GM06990 (cell line): ENCODE measurements at regions not wholly inside any gene's neighbourhood (a gene's known extent, or its start where the extent isn't known, plus 50 kb on each side); places are given as distances from the start of the nearest gene placed in this dataset.

Experiments used
- DNase-seq: peaks from one replicate; pipeline ENCODE4 v3.0.0-alpha.2; 2011; ENCODE audit not compliant: insufficient read length; ENCODE audit errors: extremely low read depth
- H3K27me3 ChIP-seq: replicated peaks from 2 replicates; pipeline ENCODE4 v1.6.0; 2011; ENCODE audit warnings: low read length; ENCODE audit not compliant: control insufficient read depth, insufficient read depth
- H3K36me3 ChIP-seq: 2 replicates; pipeline ENCODE4 v1.5.1; 2011; ENCODE audit warnings: low read length; ENCODE audit not compliant: control insufficient read depth, insufficient read depth
- H3K4me3 ChIP-seq: replicated peaks from 2 replicates; pipeline ENCODE4 v1.5.1; 2011; ENCODE audit warnings: low read depth, mild to moderate bottlenecking, control low read depth, low read length
- CTCF ChIP-seq: IDR thresholded peaks from 2 replicates; pipeline ENCODE4 v1.5.1; 2011; ENCODE audit warnings: low read length, control low read depth, mild to moderate bottlenecking, inconsistent platforms; ENCODE audit not compliant: insufficient read depth, poor library complexity, severe bottlenecking

- H3K36me3 ChIP-seq, result no peaks in the 10 kb centered on the region
- no peak for TF ChIP-seq CTCF
- no peak for DNase-seq
- no peak overlapping the region for H3K4me3 ChIP-seq
- no peaks in the 10 kb centered on the region for H3K27me3 ChIP-seq
Measured at GRCh38 chr5:130957151-130957550, 207.9 kb downstream of the HINT1 start.

GRCh38 chr5:130955041-130955440, 210.0 kb downstream of the HINT1 start:
- H3K4me3 ChIP-seq, result no peak overlapping the region
- no peak for TF ChIP-seq CTCF
- DNase-seq, result no peak
- H3K27me3 ChIP-seq, result no peaks in the 10 kb centered on the region
- no peaks in the 10 kb centered on the region for H3K36me3 ChIP-seq

GRCh38 chr5:130954336-130954735, 210.7 kb downstream of the HINT1 start:
- Histone ChIP-seq H3K4me3 (no peak overlapping the region), H3K36me3 (no peaks in the 10 kb centered on the region), H3K27me3 (no peaks in the 10 kb centered on the region)
- DNase-seq, result no peak
- TF ChIP-seq CTCF, result no peak

- TF ChIP-seq CTCF, result no peak
- Histone ChIP-seq H3K36me3 (no peaks in the 10 kb centered on the region), H3K4me3 (no peak overlapping the region), H3K27me3 (no peaks in the 10 kb centered on the region; the same call in 1 of the 2 replicates)
- no peak for DNase-seq
Measured at GRCh38 chr5:130939059-130939458, 226.0 kb downstream of the HINT1 start.

- H3K36me3 ChIP-seq, result no peaks in the 10 kb centered on the region
- TF ChIP-seq CTCF, result no peak
- no peaks in the 10 kb centered on the region for H3K27me3 ChIP-seq
- H3K4me3 ChIP-seq, result no peak overlapping the region
- DNase-seq, result no peak
Measured at GRCh38 chr5:130937046-130937445, 228.0 kb downstream of the HINT1 start.

GRCh38 chr5:130923543-130924124, 241.4 kb downstream of the HINT1 start:
- Histone ChIP-seq H3K27me3 (no peaks in the 10 kb centered on the region), H3K4me3 (no peak overlapping the region), H3K36me3 (no peaks in the 10 kb centered on the region)
- TF ChIP-seq CTCF, result no peak
- DNase-seq, result no peak
